Parathyroid adenoma (tissue), 2 donors: ENCODE measurements at regions not wholly inside any gene's neighbourhood (a gene's known extent, or its start where the extent isn't known, plus 50 kb on each side); places are given as distances from the start of the nearest gene placed in this dataset.
"Not testable (repeated sequence)": the region's sequence is repeated elsewhere in the genome, so short reads cannot be mapped to it uniquely, and the experiment has no call there.

Experiments
- H2AFZ ChIP-seq: fragments of 300-600 bp; sonication (generic); one replicate; pipeline ENCODE4 v1.7.0; 2017; ENCODE audit warnings: antibody characterized with exemption, mild to moderate bottlenecking
- H3K27ac ChIP-seq: fragments of 300-600 bp; sonication (generic); one replicate; pipeline ENCODE4 v1.7.0; 2017
- H3K27me3 ChIP-seq: fragments of 300-600 bp; sonication (generic); one replicate; pipeline ENCODE4 v1.7.0; 2017; ENCODE audit warnings: low read length; ENCODE audit not compliant: control insufficient read depth, insufficient read depth
- H3K36me3 ChIP-seq: fragments of 300-600 bp; sonication (generic); one replicate; pipeline ENCODE4 v1.7.0; 2017; ENCODE audit warnings: low read length; ENCODE audit not compliant: control insufficient read depth, insufficient read depth
- H3K4me1 ChIP-seq: fragments of 300-600 bp; sonication (generic); one replicate; pipeline ENCODE4 v1.7.0; 2017; ENCODE audit warnings: control low read depth
- H3K4me2 ChIP-seq: fragments of 300-600 bp; sonication (generic); one replicate; pipeline ENCODE4 v1.7.0; 2017; ENCODE audit warnings: low read length
- H3K4me3 ChIP-seq: fragments of 300-600 bp; sonication (generic); one replicate; pipeline ENCODE4 v1.7.0; 2017; ENCODE audit warnings: low read depth, low read length
- H3K79me2 ChIP-seq: fragments of 300-600 bp; sonication (generic); one replicate; pipeline ENCODE4 v1.7.0; 2017; ENCODE audit warnings: control low read depth
- H3K9ac ChIP-seq: fragments of 300-600 bp; sonication (generic); one replicate; pipeline ENCODE4 v1.7.0; 2017; ENCODE audit warnings: mild to moderate bottlenecking
- H3K9me3 ChIP-seq: fragments of 300-600 bp; sonication (generic); one replicate; pipeline ENCODE4 v1.7.0; 2017; ENCODE audit warnings: low read length; ENCODE audit not compliant: control insufficient read depth
- TF ChIP-seq, protein P1 (sequence below): fragments of 300-600 bp; sonication (generic); IDR thresholded peaks from one replicate; pipeline ENCODE4 v1.7.0; 2017; ENCODE audit warnings: antibody characterized with exemption, mild to moderate bottlenecking
- donor health status: primary hyperparathyroidism.

DNA sequence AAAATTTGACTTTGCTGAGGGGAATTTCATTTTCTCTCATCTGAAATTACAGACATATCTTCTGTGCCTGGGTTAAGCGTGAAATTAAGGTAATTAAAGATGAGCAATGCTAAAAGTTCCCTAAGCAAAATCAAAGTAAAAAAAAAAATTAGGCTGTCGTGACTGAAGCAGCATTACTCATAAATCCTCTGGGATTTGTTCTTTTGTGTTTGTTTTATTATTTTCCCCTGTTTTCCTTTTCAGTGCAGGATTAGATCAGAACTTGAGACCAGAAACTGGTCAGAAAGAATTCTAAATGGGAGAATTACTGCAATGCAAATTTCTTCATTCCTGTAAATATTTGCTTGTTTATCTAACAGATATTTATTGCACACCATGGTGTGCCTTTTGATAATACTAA lies 141.4 kb upstream of the BET1 start:
- TF ChIP-seq, protein P1, sequence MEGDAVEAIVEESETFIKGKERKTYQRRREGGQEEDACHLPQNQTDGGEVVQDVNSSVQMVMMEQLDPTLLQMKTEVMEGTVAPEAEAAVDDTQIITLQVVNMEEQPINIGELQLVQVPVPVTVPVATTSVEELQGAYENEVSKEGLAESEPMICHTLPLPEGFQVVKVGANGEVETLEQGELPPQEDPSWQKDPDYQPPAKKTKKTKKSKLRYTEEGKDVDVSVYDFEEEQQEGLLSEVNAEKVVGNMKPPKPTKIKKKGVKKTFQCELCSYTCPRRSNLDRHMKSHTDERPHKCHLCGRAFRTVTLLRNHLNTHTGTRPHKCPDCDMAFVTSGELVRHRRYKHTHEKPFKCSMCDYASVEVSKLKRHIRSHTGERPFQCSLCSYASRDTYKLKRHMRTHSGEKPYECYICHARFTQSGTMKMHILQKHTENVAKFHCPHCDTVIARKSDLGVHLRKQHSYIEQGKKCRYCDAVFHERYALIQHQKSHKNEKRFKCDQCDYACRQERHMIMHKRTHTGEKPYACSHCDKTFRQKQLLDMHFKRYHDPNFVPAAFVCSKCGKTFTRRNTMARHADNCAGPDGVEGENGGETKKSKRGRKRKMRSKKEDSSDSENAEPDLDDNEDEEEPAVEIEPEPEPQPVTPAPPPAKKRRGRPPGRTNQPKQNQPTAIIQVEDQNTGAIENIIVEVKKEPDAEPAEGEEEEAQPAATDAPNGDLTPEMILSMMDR = no peak
- H2AFZ ChIP-seq = no peak overlapping the region
- no peak overlapping the region for H3K4me2 ChIP-seq

GRCh38 chr7:94146408-94146807 lies 142.3 kb upstream of the BET1 start:
- Histone ChIP-seq H3K79me2 (no peaks in the 10 kb centered on the region), H3K4me1 (no peaks in the 10 kb centered on the region), H3K4me2 (no peak overlapping the region), H3K9ac (no peak overlapping the region), H3K27ac (no peak overlapping the region), H3K4me3 (no peak overlapping the region), H3K9me3 (no peaks in the 10 kb centered on the region), H3K36me3 (no peaks in the 10 kb centered on the region), H2AFZ (no peak overlapping the region), H3K27me3 (no peaks in the 10 kb centered on the region)
- TF ChIP-seq, protein P1 = no peak

More for the DNA sequence above, 141.4 kb upstream of the BET1 start:
- H3K27ac ChIP-seq = no peak overlapping the region
- H3K9me3 ChIP-seq = no peaks in the 10 kb centered on the region
- no peak overlapping the region for H3K9ac ChIP-seq
- H3K4me1 ChIP-seq = no peaks in the 10 kb centered on the region
- no peaks in the 10 kb centered on the region for H3K79me2 ChIP-seq
- no peaks in the 10 kb centered on the region for H3K36me3 ChIP-seq
- H3K27me3 ChIP-seq = no peaks in the 10 kb centered on the region
- no peak overlapping the region for H3K4me3 ChIP-seq

DNA sequence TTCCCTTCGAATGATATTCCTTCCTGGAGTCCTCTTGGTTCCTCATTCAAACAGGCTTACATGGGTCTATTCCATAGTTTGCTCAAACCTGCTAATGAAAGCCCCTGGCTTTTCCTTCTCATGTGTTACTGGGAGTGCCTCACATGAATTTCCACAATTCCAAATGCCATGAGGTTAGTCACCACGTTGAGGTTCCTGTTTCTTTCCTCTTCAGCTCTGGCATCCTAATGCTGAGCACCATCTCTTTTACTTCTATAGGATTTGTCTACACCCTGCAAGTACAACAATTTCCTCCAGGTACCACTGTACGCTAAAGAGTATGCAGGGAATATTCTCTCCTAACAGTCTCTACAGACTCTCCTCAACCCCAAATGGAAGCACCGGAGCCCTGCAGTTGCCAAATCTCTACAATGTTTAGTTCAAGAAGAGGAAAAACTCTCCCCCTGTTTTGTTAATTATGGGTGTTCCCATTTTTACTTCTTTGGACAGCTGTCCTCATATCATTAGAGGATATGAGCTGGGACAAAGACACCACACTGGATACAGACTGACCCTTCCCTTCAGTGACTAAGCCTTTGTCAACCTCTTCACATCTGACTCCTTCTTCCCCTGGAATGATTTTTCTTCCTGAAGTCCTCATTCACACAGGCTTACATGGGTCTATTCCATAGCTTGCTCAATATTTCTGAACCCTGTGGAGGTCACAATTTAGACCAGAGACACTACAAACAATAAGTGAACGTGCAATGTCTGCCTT lies 145.8 kb upstream of the BET1 start:
- H3K4me3 ChIP-seq = no peak overlapping the region
- H3K27ac ChIP-seq = no peak overlapping the region
- H3K9me3 ChIP-seq = no peaks in the 10 kb centered on the region
- H3K27me3 ChIP-seq = no peaks in the 10 kb centered on the region
- no peak overlapping the region for H2AFZ ChIP-seq
- TF ChIP-seq, protein P1 = no peak
- H3K79me2 ChIP-seq = no peaks in the 10 kb centered on the region
- H3K4me2 ChIP-seq = no peak overlapping the region
- H3K9ac ChIP-seq = no peak overlapping the region
- H3K36me3 ChIP-seq = no peaks in the 10 kb centered on the region
- H3K4me1 ChIP-seq = no peaks in the 10 kb centered on the region

DNA sequence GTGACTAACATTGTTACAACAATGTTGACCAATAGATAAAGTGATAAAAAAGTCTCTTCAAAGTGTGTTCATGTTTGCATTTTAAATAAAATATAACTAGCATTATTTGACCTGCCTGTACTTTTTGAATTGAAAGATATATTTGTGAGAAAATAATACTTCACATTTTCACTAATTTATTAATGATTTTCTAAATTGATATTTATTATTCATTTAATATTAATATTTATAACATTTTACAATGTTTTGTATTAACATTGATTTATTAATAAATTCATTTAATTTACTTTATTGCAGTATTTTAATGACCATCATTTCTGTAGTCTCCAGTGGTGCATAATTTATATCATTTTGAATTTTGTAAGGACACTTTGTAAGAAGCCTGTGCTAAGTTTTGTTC lies 150.0 kb upstream of the BET1 start:
- H3K36me3 ChIP-seq = no peaks in the 10 kb centered on the region
- no peak overlapping the region for H3K4me2 ChIP-seq
- TF ChIP-seq, protein P1 = no peak
- no peaks in the 10 kb centered on the region for H3K79me2 ChIP-seq
- H3K27me3 ChIP-seq = no peaks in the 10 kb centered on the region
- H2AFZ ChIP-seq = no peak overlapping the region
- no peak overlapping the region for H3K27ac ChIP-seq
- H3K9me3 ChIP-seq = no peaks in the 10 kb centered on the region
- no peak overlapping the region for H3K4me3 ChIP-seq
- H3K9ac ChIP-seq = no peak overlapping the region
- H3K4me1 ChIP-seq = no peaks in the 10 kb centered on the region

- no peaks in the 10 kb centered on the region for H3K79me2 ChIP-seq
- no peak overlapping the region for H2AFZ ChIP-seq
- H3K36me3 ChIP-seq = no peaks in the 10 kb centered on the region
- no peak overlapping the region for H3K4me3 ChIP-seq
- no peaks in the 10 kb centered on the region for H3K4me1 ChIP-seq
- H3K27ac ChIP-seq = no peak overlapping the region
- TF ChIP-seq, protein P1 = no peak
- H3K4me2 ChIP-seq = no peak overlapping the region
- H3K9me3 ChIP-seq = no peaks in the 10 kb centered on the region
- no peak overlapping the region for H3K9ac ChIP-seq
- H3K27me3 ChIP-seq = no peaks in the 10 kb centered on the region
Measured at GRCh38 chr7:94154858-94155257, 150.7 kb upstream of the BET1 start.

GRCh38 chr7:94157659-94158306 lies 153.6 kb upstream of the BET1 start:
- not testable (repeated sequence) for H3K4me2 ChIP-seq, H3K9ac ChIP-seq, H3K27me3 ChIP-seq, H3K36me3 ChIP-seq, H3K9me3 ChIP-seq, H3K27ac ChIP-seq, H3K4me1 ChIP-seq, H3K79me2 ChIP-seq, H3K4me3 ChIP-seq, H2AFZ ChIP-seq
